ENCODE measurements at regions not wholly inside any gene's neighbourhood (a gene's known extent, or its start where the extent isn't known, plus 50 kb on each side); places are given as distances from the start of the nearest gene placed in this dataset.

GRCh38 chr13:48146636-48147035 is 51.7 kb upstream of the MED4 start:
- no peak overlapping the region for H3K4me3 ChIP-seq (ENCODE audit: low read depth, low read length)
- DNase-seq (ENCODE audit: low read depth), result no peak
- TF ChIP-seq CTCF (IDR thresholded peaks at IDR 0.05; ENCODE audit: insufficient read depth, low read depth, low read length, missing control alignments), result no peak

- no peak for TF ChIP-seq CTCF (IDR thresholded peaks at IDR 0.05; ENCODE audit: insufficient read depth, low read depth, low read length, missing control alignments)
- H3K4me3 ChIP-seq (ENCODE audit: low read depth, low read length), result no peak overlapping the region
- DNase-seq (ENCODE audit: low read depth), result no peak
These were observed 51.2 kb upstream of the MED4 start for GRCh38 chr13:48146122-48146521.
